Kidney (tissue), 13 donors: ENCODE measurements at regions not wholly inside any gene's neighbourhood (a gene's known extent, or its start where the extent isn't known, plus 50 kb on each side); places are given as distances from the start of the nearest gene placed in this dataset.

ENCODE experiments used
- DNase-seq, 5 donors: peaks; one replicate each; pipeline ENCODE4 v3.0.0-alpha.2; 2013 to 2020
- FAIRE-seq: peaks from 2 replicates; lab custom pipeline; 2012; peaks lifted over from hg19 to GRCh38; lab: Jason Lieb, UNC
- H3K27ac ChIP-seq, 2 donors: one replicate each; pipeline ENCODE4 v1.7.0; 2013; ENCODE audit warnings: low read depth in 2 of 2, low read length in 2 of 2, inconsistent platforms in 1 of 2
- H3K27me3 ChIP-seq: one replicate; pipeline ENCODE4 v1.7.1; 2013; ENCODE audit warnings: low read length, inconsistent platforms; ENCODE audit not compliant: control insufficient read depth, insufficient read depth
- H3K36me3 ChIP-seq, 3 donors: one replicate each; pipeline versions ENCODE4 v1.7.0 to v1.7.1; 2013; ENCODE audit warnings: low read length in 3 of 3, control low read depth in 1 of 3, inconsistent platforms in 1 of 3; ENCODE audit not compliant: insufficient read depth in 3 of 3, control insufficient read depth in 2 of 3
- H3K4me1 ChIP-seq, 3 donors: one replicate each; pipeline versions ENCODE4 v1.7.0 to v1.7.1; 2013; ENCODE audit warnings: low read length in 3 of 3, inconsistent platforms in 1 of 3, low read depth in 1 of 3; ENCODE audit not compliant: control insufficient read depth in 2 of 3, insufficient read depth in 2 of 3
- H3K4me3 ChIP-seq, 3 donors: one replicate each; pipeline versions ENCODE4 v1.7.0 to v1.8.1; 2013; ENCODE audit warnings: low read length in 3 of 3, control low read depth in 1 of 3, inconsistent platforms in 1 of 3
- H3K9ac ChIP-seq, 3 donors: one replicate each; pipeline versions ENCODE4 v1.7.0 to v1.7.1; 2013; ENCODE audit warnings: low read length in 3 of 3, control low read depth in 1 of 3, inconsistent platforms in 1 of 3
- H3K9me3 ChIP-seq, 3 donors: one replicate each; pipeline versions ENCODE4 v1.7.0 to v1.7.1; 2013; ENCODE audit warnings: low read length in 3 of 3, control low read depth in 1 of 3, inconsistent platforms in 1 of 3; ENCODE audit not compliant: control insufficient read depth in 2 of 3, insufficient read depth in 1 of 3
- intact Hi-C: fragments of 100-400 bp; cut with DNase I; formaldehyde crosslinking; loops from one replicate; pipeline ENCODE4 v1.11.1; 2022
- TF ChIP-seq, protein P1 (sequence below): IDR thresholded peaks from 3 replicates; pipeline ENCODE4 v1.5.1; 2012; ENCODE audit warnings: mild to moderate bottlenecking, moderate library complexity, borderline replicate concordance; ENCODE audit not compliant: insufficient read depth; ENCODE audit errors: extremely low read depth
- donor health status: control.
- donor health status: control.
- donor health status: control.
- donor health status: control.
- donor health status: control.
- donor health status: DM: yes; HTN: yes; CAD: no.
- donor health status: Normal renal cell carcinoma (clear cell type).

DNA sequence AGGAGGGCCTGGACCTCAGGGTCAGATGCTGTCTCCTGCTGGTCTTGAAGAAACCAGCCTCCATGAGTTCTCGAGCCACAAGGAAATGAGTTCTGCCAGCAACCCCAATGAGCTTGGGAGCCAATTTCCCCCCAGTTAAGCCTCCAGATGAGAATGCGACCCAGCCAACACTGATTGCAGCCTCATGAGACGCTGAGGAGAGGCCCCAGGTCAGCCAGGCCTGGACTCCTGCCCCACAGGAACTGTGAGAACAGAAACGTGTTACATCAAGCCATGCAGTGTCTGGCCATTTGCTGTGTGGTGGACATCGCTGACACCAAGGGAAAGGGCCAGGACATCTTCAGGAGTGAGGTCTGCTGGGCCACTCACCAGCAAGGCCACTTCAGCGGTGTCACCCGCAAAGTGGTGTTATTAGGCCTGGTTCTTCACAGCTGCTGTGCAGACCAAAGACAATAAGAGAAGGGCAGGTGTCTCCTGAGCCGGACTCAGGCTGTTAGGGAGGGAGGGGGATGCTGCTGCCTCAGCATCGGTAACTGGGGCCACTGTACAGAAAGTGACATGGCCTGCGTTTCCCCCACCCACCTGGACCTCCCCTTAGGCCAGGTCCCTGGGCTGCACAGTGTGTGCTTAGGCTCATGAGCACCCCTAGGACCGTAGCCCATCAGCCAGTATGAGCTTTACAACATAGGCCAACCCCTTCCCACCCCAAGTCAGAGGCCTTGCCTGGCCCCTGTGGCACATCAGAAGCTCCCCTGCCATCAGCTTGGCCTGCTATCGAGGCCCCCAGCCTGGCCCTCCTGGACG, 272.4 kb upstream of the RTL1 start:
- Histone ChIP-seq H3K4me3 (no peak overlapping the region), H3K4me1 (no peaks in the 10 kb centered on the region), H3K27ac (no peak overlapping the region), H3K9me3 (peaks cover 0 to 5% (median under 1%) of the 10 kb centered on the region in 3 donors), H3K36me3 (no peaks in the 10 kb centered on the region), H3K9ac (no peak overlapping the region), H3K27me3 (no peaks in the 10 kb centered on the region)
- intact Hi-C loops: no loop called here
- TF ChIP-seq, protein P1, sequence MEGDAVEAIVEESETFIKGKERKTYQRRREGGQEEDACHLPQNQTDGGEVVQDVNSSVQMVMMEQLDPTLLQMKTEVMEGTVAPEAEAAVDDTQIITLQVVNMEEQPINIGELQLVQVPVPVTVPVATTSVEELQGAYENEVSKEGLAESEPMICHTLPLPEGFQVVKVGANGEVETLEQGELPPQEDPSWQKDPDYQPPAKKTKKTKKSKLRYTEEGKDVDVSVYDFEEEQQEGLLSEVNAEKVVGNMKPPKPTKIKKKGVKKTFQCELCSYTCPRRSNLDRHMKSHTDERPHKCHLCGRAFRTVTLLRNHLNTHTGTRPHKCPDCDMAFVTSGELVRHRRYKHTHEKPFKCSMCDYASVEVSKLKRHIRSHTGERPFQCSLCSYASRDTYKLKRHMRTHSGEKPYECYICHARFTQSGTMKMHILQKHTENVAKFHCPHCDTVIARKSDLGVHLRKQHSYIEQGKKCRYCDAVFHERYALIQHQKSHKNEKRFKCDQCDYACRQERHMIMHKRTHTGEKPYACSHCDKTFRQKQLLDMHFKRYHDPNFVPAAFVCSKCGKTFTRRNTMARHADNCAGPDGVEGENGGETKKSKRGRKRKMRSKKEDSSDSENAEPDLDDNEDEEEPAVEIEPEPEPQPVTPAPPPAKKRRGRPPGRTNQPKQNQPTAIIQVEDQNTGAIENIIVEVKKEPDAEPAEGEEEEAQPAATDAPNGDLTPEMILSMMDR: no peak
- no peak for FAIRE-seq
- DNase-seq: peak in 1 of 5 donors; percentile 47

DNA sequence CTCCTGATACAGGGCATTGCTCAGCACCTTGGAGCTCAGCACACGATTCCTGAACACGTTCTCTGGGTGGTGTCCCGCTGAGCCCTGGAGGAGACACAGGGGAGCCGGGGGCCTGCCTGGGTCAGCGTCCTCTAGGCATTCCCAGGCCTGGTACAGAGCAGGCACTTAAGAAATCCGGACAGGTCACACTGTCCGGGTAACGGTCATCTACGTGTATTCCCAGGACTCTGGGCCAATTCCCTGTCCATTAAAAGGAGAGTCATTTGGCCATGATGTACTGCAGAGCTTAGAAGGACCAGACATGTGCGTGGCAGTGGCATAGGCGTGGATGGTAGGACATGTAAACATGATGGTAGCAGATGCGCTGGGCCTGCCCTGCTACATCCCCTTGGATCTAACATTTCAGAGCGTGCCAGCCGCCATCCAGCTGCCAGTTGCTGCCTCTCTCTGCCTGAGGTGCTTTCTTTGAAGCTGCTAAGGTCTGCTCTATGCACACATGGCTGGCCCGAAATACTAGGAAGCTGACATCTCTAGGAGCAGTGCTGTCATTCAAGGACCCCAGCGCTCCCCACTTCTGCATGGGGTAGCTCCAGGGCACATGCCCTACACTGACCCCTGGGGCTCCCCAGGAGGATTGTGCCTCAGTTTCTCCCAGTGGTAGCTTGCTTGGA, 273.1 kb upstream of the RTL1 start:
- Histone ChIP-seq H3K36me3 (no peaks in the 10 kb centered on the region), H3K27me3 (no peaks in the 10 kb centered on the region), H3K4me1 (no peaks in the 10 kb centered on the region), H3K9me3 (peaks cover 0 to 5% (median 0%) of the 10 kb centered on the region in 3 donors), H3K9ac (no peak overlapping the region), H3K4me3 (no peak overlapping the region), H3K27ac (no peak overlapping the region)
- TF ChIP-seq, protein P1: no peak
- DNase-seq: no peak
- intact Hi-C loops: no loop called here
- no peak for FAIRE-seq

DNA sequence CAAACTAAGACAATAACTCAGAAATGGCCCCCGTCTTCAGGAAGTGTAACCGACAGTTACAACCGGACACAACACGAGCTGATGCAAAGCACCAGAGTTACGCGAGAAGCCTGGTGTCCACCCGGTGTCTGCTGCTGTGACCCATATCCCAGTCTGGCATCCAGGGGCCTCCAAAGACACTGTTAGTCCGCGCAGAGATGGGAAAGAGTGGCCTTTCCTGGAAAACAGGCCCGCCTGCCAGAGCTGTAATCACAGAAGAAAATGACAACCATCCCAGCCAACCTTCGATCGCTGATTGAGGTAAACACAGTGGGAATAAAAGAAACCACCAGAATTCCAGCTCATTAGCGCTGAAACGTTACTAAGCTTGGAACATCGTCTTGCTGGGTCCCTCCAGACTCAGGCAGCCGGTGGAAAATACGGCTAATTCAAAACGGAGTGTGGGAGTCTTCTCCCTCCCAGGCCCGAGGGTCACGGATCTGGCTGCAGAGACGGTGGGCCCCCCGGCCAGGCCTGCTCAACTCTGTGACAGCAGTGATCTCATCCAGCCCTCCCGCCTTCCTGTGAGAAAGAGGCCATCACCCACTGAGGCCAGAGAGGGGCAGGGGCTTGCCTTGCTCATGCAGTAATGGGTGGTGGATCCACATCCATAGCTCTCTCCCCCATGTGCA, 273.9 kb upstream of the RTL1 start:
- intact Hi-C loops: no loop called here
- Histone ChIP-seq H3K4me3 (no peak overlapping the region), H3K27me3 (no peaks in the 10 kb centered on the region), H3K36me3 (no peaks in the 10 kb centered on the region), H3K9me3 (peaks cover 0 to 5% (median 0%) of the 10 kb centered on the region in 3 donors), H3K4me1 (no peaks in the 10 kb centered on the region), H3K9ac (no peak overlapping the region), H3K27ac (no peak overlapping the region)
- peak in 4 of 5 donors; percentile 55 to 86 (median 74) for DNase-seq
- no peak for FAIRE-seq
- TF ChIP-seq, protein P1: no peak
